GM23338 (cell line): ENCODE measurements at regions not wholly inside any gene's neighbourhood (a gene's known extent, or its start where the extent isn't known, plus 50 kb on each side); places are given as distances from the start of the nearest gene placed in this dataset.

Experiments used
- CREB1 ChIP-seq: fragments of 250-450 bp; sonication (Bioruptor Pico); IDR thresholded peaks from 2 replicates; pipeline ENCODE4 v1.5.0; 2020; ENCODE audit warnings: low read depth, mild to moderate bottlenecking, moderate library complexity
- CTCF ChIP-seq, 2 experiments: fragments of 200-600 bp in 1 of 2; sonication (generic) in 1 of 2; conservative IDR thresholded peaks; 2 replicates each; pipeline versions ENCODE4 v1.5.1 to v1.6.1; 2016 to 2017; ENCODE audit warnings: antibody characterized with exemption in 2 of 2, low read depth in 2 of 2, mild to moderate bottlenecking in 2 of 2, moderate library complexity in 1 of 2
- ETS1 ChIP-seq: IDR thresholded peaks from 2 replicates; pipeline ENCODE4 v1.6.1; 2016; ENCODE audit warnings: antibody characterized with exemption
- EZH2 ChIP-seq: fragments of 200-600 bp; sonication (generic); IDR thresholded peaks from one replicate; pipeline ENCODE4 v1.8.0; 2017; ENCODE audit warnings: antibody characterized with exemption, mild to moderate bottlenecking, low read depth; ENCODE audit not compliant: unreplicated experiment
- EZH2phosphoT487 ChIP-seq: fragments of 200-600 bp; sonication (generic); IDR thresholded peaks from one replicate; pipeline ENCODE4 v1.8.1; 2018; ENCODE audit warnings: antibody characterized with exemption; ENCODE audit not compliant: unreplicated experiment
- JUNB ChIP-seq: IDR thresholded peaks from one replicate; pipeline ENCODE4 v1.6.1; 2016; ENCODE audit warnings: antibody characterized with exemption; ENCODE audit not compliant: unreplicated experiment
- NANOG ChIP-seq: IDR thresholded peaks from 2 replicates; pipeline ENCODE4 v1.6.1; 2016; ENCODE audit warnings: antibody characterized with exemption, borderline replicate concordance
- POLR2AphosphoS5 ChIP-seq: IDR thresholded peaks from 2 replicates; pipeline ENCODE4 v1.6.1; 2016; ENCODE audit warnings: antibody characterized with exemption, low read depth
- REST ChIP-seq: IDR thresholded peaks from one replicate; pipeline ENCODE4 v1.6.1; 2018; ENCODE audit warnings: antibody characterized with exemption; ENCODE audit not compliant: unreplicated experiment
- ZNF114 ChIP-seq: fragments of 250-450 bp; sonication (Bioruptor Pico); IDR thresholded peaks from 2 replicates; pipeline ENCODE4 v1.5.0; 2020; ENCODE audit warnings: mild to moderate bottlenecking, moderate library complexity
- ZNF331 ChIP-seq: fragments of 250-450 bp; sonication (Bioruptor Pico); IDR thresholded peaks from 2 replicates; pipeline ENCODE4 v1.5.0; 2020; ENCODE audit warnings: low read depth, mild to moderate bottlenecking, moderate library complexity
- ZNF462 ChIP-seq: fragments of 250-450 bp; sonication (Bioruptor Pico); IDR thresholded peaks from 2 replicates; pipeline ENCODE4 v1.5.0; 2020; ENCODE audit warnings: mild to moderate bottlenecking, moderate library complexity

- TF ChIP-seq CTCF (conservative IDR thresholded peaks at IDR 0.05; ENCODE audit: low read depth in 2 of 2) (no peak), POLR2AphosphoS5 (no peak), REST (no peak), EZH2 (no peak), CREB1 (CRISPR knock-in tag) (no peak), ZNF114 (CRISPR knock-in tag) (no peak), JUNB (no peak), EZH2phosphoT487 (no peak), ZNF462 (CRISPR knock-in tag) (no peak), ETS1 (no peak), ZNF331 (CRISPR knock-in tag) (no peak), NANOG (no peak)
Observed at GRCh38 chr15:79373728-79374127, 58.4 kb upstream of the MINAR1 start.
